GM19455 (cell line): ENCODE measurements at regions not wholly inside any gene's neighbourhood (a gene's known extent, or its start where the extent isn't known, plus 50 kb on each side); places are given as distances from the start of the nearest gene placed in this dataset.
A peak's percentile ranks its signal among the peaks of the same experiment; 100 is the strongest.

Source experiments
- ATAC-seq: cut with Tn5 transposase; IDR thresholded peaks from one replicate; pipeline ENCODE4 v1.9.1; 2021; ENCODE audit not compliant: unreplicated experiment

DNA sequence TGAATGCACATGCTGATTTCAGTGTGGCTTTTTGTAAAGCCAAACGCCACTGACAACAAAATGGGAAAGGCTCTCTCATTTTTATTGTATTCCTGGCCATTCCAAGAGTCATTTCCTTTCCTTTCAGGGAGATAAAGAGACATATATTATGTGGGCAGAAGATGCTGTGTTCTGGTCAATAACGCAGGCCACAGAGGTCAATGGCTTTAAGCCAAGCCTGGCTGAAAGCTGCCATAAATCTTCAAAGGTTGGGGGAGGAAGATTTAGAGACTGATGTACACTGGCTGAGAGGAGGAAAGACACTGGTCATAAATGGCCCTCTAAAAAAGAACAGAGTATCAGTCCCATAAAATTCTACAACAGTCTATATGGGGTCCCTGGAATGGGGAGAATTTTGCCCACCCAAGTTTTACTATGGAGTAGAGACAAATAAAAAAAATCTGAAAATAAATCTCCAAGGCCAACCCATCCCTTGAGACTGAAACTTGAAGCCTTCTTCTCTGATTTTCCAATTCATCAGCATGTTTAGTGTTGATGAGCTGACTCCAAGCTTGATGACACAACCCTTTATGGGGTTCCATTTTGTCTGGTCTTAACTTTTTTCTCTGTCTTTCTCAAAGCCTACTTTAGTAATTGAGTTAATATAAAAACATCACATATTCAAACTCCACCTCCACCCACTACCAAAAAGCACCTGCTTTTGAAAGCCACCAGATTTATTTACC is 152.1 kb upstream of the SLC24A2 start:
- no peak for ATAC-seq

DNA sequence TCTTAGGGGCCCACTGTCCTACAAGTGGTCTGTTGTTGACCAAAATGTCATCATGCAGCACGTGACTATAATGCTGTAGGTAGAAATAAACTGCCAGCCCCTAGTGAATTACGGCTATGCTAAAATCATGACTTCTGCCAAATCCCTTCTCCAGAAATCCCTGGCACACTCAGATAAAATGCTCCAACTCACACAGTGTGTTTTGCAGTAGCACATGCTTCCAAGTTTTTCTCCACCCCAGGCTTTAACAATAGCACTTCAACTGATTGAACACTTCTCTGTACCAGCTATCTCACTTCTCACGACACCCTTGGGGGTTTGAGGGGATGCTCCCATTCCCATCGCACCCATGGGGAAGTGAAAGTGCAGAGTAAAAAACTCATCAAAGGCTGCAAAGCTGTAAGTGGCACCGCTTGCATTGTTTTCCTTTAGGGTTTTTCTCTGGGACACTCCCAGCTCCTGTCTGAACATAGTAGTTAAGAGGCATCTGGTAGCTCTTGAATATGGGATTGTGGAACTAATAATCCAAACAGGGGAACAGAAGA is 151.0 kb upstream of the SLC24A2 start:
- no peak for ATAC-seq

DNA sequence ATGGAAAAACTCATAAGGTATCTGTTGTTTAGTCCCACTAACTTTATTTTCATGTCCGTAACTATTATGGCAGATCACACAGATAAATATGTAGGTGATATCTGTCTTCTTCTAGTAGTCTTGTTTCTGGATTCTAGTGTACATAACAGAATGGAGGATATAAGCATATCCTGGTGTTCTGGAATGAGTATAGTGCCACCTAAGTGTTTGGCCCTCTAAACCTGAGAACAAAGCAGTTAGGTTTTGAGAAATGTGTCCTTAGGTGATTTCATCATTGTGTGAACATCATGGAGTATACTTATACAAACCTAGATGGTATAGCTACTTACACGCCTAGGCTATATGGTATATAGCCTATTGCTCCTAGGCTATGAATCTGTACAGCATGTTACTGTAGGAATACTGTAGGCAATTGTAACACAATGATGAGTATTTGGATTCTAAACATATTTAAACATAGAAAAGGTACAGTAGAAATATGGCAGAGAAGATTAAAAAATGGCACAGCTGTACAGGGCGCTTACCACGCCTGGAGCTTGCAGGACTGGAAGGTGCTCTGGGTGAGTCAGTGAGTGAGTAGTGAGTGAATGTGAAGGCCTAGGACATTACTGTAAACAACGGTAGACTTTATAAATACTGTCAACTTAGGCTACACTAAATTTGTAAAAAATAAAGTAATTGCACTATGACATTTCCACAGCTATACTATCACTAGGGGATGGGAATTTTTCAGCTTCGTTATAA is 150.3 kb upstream of the SLC24A2 start:
- no peak for ATAC-seq

DNA sequence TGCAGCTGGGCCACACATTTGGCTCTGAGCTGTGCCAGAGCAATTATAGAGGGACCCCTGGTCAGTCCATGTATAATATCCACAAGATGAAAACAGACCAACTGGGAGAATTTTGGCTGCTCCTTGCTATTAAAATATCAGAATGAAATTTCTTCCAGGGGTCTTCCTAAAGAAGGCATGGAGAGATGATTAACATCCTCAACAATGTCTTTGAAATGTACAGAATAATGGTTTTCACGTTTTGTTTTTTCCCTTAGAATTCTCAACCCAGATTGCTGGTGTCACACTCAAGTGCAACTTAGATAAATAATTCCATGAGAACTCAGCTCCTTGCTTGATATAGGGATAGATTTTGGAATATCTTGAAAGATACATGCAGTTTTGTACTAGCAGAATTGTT is 148.3 kb upstream of the SLC24A2 start:
- ATAC-seq: no peak

DNA sequence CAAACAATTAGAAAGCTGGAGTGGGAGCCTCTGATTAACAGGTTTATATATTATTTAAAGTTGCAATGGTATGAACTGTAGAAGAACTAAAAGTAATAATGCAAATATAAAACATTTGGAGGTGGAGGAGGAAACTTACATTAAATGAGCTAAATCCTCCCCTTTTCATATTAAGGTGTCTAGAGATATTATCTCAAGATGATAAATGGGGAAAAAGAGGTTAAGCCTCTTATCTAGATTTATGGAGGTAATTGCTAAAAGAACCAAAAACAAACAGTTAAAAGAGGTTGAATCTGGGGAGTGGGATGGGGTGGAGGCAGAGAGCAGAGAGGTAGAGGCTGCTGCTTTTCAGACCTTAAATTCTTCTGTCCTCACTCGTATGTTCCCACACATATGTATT is 147.8 kb upstream of the SLC24A2 start:
- ATAC-seq: no peak

DNA sequence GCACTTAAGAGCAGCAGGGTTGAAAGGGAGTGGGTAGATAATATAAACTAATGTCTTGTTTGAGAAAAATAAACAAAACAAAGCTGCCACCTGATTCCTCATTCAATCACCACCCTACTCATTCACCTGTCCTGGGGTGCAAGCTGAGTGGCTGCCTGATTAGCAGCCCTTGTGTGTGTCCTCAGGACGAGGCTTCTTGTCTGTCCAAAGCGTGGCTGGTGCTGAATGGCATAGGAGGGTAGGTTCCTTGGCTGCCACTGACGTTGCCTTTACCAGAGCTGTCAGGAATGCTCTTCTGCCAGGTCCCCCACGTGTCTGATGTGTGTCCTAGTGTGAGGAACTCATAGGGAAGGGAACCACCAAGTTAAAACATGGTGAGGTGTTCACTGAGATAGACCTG is 146.6 kb upstream of the SLC24A2 start:
- ATAC-seq: no peak

DNA sequence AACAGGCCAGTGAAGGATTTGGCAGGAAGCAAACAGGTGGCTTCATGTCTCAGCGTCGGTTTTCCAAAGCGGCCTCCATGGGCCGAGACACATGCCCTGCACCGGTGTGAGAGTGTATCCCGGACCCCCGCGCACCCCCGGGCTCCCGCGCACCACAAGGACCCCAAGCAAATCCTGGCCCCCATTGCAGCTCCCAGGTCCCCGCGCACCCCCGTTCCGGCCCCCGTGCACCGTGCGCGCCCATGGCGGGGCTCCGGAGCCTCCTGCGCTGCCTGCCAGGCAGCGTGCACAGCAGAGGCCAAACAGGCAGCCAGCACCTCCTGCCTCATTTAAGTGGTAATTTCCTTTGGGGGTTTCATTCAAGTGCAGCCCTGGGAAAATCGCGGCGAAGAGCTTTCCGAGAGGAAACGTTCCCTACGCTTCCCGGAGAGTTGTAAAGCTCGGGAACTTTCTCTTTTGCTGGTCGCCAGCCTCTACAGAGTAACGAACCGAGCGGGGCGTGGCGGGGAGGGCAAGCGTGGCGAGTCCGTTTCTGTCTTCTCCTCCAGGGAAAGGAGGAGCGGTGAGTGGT is 145.5 kb upstream of the SLC24A2 start:
- no peak for ATAC-seq

DNA sequence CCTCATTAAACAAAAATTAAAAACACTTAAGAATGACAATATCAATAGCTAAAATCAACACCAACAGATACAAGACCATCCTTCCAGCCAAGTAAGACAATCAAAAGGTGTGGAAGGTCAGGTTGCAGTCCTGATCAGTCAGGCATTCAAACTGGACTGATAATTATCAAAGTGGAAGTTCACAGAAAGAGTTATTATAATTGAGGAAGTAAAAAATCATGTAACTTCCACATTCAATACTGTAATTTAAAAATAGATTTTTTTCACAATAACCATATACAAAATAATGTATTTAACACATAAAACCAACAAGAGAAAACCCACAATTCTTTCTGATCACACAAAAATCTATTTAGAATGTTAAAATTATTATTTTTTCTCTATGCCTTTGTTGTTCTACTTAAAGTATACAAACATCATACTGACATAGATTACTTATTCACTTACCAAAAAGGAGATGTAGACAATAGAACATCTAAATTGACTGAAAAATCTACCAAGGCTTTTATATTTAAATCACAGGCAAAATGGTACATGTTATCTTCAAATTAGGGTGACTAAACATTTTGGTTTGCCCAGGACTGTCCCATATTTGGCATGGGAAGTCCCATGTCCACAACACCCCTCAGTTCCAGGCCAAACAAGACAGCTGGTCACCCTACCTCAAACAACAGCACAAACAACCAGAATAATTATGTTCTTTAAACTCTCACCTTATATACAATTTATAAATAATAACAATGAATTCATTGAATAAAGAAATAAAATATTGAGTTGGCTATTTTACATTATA is 142.5 kb upstream of the SLC24A2 start:
- no peak for ATAC-seq

DNA sequence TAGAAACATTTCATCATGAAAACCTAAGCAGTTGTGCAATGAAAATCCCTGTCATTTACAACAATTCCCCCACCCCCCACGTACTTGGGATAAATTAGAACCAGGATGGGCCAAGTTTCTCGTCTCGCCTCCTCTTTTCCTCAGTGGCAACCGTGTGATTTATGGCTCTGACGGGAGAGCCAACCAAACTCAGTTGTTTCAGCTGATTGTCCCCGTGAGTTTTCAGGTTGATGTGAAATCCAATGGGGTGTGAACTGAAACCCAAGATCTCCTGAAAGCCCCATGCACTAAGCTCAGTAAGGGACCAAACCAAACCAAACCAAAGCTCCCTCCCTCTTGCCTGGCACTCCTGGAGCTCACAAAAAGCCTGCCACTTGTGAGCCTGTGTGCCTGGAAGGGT is 138.7 kb upstream of the SLC24A2 start:
- ATAC-seq: no peak

DNA sequence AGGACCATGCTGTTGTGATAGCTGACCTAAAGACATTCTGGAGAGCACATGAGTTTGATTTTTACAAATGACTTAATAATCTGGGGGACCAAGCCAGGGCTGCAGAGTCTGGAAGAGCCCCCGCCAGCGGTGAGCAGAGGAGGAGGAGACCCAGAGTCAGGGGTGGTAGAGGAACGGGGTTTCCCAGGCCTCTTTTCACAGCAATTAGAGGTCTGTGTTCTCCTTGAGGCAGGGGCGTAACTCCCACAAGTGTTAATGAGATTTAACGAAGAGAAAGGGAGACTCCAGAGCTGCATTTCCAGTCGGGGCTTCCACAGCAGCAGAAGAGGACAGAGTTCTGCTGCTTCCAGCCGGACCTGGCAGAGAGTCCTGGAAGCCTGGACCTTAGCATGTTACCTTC is 137.9 kb upstream of the SLC24A2 start:
- ATAC-seq: no peak

DNA sequence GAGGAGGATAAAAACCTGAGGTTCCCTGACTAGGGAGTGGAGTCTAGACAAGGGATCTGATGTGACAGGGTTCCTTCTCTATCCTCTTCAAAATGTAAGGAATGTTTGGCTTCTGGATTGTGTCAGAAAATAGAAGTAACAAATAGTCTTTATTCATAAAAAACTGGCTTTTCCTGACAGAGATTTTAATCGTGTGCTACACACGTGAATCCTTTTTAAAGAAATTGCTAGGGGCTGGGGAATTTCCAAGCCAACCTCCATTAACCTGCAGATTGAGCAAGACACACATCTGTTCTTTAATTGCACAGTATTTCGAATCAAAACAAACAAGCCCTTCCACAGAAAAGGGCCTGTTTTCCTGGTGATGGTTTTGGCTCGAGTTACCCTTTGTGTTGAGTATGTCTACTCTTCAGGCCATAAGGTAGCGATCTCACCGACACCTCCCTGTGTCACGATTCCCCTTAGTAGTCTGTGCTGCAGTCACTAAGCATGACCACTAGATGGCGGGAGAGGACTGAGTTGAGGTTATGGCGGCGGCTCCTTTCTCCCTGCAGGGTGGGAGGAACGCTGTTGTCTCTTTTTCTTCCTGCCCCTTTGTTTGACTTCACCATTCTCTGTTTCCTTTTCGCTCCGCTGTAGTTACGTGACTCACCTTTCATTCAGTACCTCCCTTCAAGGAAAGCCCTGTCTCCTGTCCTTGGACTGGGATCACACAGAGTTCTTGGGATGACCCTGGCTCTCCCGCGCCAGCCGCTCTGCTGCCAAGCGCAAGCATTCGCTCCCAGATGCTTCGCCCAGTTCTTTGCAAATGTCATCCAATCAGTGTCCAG is 137.1 kb upstream of the SLC24A2 start:
- ATAC-seq: peak; percentile 98

DNA sequence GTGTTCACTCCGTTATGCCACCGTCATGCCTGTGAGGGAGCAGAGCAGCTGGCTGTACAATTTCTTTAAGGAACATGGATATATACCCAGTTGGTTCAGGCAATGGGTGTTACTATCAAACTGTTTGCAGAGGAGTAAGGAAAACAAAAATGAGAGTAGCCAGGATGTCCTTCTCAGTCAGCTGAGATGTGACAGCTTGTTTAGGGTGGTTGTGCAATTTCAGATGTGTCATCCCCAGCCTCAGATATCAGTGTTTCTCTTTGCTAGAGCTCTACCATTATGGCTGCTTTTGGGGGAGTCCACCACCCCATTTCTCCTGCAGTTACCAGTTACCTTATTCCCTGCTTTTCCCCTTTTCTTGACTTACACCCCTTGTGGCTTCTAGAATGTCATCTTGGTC is 135.2 kb upstream of the SLC24A2 start:
- ATAC-seq: no peak

DNA sequence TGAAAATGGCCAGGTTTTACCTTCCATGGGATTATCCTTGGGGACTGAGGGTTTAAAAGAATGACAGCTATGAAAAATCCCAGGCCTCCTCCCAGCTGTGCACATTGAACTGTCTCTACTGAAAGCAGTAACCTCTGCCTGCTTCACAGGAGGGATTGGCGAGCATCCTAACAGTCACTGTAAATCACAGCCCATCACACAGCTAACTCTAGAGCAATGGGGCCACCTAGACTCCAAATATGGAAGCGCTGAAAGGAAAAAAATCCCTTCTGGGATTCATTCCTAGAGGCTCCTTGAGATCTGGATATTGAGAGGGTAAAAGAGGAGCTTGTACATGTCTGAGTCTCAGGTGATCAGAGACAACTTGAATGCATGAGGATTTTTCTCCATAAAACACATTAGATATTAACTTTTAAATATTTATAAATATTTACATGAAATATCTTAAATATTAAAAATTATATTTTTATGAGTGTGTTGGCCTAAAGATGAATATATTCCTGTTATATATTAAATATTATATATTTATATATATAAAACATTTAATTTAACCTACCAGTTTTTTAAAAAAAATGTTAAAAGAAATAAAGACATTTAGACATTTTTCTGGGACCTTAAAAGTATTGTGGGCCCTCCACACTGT is 133.8 kb upstream of the SLC24A2 start:
- no peak for ATAC-seq

DNA sequence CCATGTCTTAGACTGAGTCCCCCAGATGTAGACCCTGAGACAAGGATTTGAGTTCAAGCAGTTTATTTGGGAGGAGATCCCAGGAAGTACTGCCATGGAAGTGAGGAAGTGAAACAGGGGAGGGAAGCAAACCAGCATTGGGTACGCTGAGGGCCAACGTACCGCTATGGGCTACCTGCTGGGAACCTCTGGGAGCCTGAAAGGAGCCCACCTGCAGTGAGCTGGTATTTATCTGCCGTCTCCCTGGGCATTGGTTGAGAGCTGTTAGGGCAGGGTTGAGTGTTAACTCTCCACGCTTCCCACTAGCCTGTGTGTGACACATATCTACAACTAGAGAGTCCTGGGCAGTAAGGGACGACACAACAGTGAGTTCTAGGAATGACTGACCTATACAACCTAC is 131.6 kb upstream of the SLC24A2 start:
- no peak for ATAC-seq

DNA sequence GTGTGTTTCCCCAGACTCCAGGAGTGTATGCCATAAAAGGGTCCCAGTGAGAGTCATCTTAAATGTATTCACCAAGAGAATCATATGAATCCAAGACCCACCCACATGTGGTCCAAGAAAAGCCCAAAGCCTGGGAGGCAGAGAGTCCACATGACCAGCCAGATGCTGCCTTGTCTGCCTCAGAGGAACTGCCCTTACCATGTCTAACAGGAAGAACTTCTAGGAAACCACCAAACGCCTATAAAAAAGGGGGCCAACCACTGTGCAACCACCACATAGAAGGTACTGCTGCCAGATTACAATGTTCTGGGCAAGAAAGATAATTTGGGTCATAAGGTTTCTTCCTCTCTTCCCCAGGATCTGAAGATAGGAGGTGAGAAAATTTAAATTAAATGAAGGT is 129.8 kb upstream of the SLC24A2 start:
- no peak for ATAC-seq

DNA sequence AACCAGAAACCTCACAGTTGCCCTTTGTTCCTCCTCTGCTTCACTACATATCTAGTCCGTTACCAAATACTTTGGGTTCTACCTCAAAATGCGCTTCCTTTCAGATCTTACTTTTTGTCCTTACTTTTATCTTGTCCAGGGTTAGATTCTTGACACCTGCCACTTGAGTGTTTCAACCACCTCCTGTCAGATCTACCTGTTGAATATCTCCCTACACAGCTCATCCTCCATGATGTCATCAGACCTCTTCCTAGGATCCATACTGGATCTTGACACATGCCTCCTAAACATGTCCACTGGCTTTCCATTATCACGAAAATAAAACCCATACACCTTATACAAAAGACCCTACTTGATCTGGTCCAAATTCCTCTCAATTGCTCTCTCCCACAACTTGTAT is 125.2 kb upstream of the SLC24A2 start:
- no peak for ATAC-seq

DNA sequence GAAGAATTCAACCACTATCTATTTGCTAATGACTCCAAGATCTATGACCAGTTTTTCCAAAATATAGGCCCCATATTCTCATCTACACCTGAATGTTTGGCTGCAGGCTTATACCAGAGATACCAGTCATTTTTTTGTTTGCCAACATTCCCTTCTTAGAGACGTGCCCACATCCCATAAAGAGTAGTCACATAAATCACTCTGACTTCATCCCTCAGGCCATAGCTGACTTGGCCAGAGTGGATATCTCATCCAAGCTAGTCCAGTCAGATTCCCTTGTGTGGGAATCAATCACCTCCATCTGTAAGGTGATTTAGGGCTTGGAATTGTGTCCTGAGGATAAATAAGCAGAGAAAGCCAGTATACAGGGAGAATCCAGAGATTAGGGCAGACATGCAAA is 124.3 kb upstream of the SLC24A2 start:
- no peak for ATAC-seq

DNA sequence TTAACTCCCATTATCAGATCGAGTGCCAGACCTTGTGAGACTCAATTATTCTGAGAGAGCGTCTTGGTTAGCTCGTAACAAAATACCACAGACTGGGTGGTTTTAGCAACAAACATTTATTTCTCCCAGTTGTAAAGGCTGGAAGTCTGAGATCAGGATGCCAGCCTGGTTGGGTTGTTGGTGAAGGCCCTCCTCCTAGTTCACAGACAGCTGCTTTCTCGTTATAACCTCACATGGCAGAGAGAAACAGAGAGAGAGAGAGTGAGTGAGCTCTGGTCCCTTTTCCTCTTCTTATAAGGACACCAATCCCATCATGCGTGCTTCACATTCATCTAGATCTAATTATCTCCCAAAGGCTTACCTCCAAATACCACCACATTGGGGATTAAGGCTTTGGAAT is 114.2 kb upstream of the SLC24A2 start:
- no peak for ATAC-seq

DNA sequence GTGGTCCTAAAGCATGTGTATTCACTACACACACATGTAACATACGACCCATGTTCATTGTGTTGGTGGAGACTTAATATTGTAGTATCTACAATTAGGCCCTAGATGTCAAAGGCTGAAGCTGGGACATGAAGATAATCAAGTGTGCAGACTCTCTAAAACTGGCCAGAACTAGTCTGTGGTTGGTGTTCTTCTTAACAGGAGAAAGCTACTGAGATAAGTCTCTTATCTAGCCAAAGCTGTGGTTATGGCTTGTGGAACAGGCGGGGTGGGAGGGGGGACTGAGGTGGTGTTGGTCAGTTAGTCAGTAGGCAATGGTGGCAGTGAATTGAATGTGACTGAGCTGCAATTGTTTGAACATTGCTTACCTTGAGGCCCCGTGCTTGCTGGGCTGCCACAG is 112.7 kb upstream of the SLC24A2 start:
- ATAC-seq: no peak

DNA sequence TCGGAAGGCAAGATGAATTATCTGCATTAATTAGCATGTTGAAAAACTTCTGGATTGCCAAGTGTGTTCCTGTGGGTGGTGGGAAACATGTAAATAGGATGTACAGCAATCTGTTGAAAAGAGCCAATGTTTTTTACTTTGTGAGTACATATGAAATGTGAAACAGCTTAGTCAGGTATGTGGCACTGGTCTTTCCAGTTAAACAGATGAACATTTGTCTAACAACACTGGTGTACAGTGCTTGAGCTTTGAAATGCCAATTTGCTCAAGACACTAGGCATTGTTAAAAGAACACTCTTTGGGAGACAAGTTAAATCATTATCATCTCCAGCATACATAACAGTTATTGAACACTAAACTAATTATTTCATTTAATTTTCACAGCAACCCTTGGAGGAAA is 107.3 kb upstream of the SLC24A2 start:
- ATAC-seq: no peak
